ENCODE measurements at regions not wholly inside any gene's neighbourhood (a gene's known extent, or its start where the extent isn't known, plus 50 kb on each side); places are given as distances from the start of the nearest gene placed in this dataset.

DNA sequence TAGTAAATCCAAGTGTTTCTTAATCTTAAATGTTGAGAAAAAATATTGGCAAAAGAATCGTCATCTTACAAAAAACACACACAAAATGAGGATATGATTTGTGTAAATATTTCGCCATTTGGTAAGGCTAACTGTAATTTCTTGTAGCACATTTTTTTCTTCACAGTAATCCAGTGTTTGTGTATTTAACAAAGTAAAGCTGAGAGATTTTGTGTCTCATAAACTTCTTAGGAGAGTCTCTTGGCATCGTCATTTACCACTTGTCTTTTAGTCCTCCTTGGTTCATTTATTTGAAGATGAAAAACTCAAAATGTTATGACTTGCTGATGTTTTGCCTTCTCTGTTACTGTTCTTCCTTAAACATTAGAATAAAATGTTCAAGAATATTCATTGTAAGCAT is 326.7 kb upstream of the PITX2 start:
- no peaks in the 10 kb centered on the region for H3K79me2 ChIP-seq (ENCODE audit: control insufficient read depth, insufficient read depth, low read length)
- no peak for FAIRE-seq
- WGBS (ENCODE audit: insufficient coverage, insufficient replicate concordance, low lambda C conversion rate, missing lambda C conversion rate), result 3% methylated on average over 3 of the region's 3 CpGs
- H3K27me3 ChIP-seq (replicated peaks in 1 of 2; ENCODE audit: control insufficient read depth in 2 of 2, insufficient read depth in 2 of 2, low read length in 1 of 2), result no peaks in the 10 kb centered on the region
- no peak for TF ChIP-seq STAT3 (IDR thresholded peaks at IDR 0.05; ENCODE audit: low read depth, low read length)
- no peak for TF ChIP-seq EED (IDR thresholded peaks at IDR 0.05; ENCODE audit: low read depth)
- no peak for TF ChIP-seq POLR2A (IDR thresholded peaks at IDR 0.05; ENCODE audit: low read depth, low read length)
- no peak for TF ChIP-seq RB1 (IDR thresholded peaks at IDR 0.05; ENCODE audit: borderline replicate concordance)
- TF ChIP-seq KLF5 (IDR thresholded peaks at IDR 0.05; ENCODE audit: partially characterized antibody), result no peak
- TF ChIP-seq, protein P1, sequence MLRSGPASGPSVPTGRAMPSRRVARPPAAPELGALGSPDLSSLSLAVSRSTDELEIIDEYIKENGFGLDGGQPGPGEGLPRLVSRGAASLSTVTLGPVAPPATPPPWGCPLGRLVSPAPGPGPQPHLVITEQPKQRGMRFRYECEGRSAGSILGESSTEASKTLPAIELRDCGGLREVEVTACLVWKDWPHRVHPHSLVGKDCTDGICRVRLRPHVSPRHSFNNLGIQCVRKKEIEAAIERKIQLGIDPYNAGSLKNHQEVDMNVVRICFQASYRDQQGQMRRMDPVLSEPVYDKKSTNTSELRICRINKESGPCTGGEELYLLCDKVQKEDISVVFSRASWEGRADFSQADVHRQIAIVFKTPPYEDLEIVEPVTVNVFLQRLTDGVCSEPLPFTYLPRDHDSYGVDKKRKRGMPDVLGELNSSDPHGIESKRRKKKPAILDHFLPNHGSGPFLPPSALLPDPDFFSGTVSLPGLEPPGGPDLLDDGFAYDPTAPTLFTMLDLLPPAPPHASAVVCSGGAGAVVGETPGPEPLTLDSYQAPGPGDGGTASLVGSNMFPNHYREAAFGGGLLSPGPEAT (IDR thresholded peaks at IDR 0.05; ENCODE audit: low read depth), result no peak
- no peak overlapping the region for H3K9ac ChIP-seq (ENCODE audit: control insufficient read depth, insufficient read depth, low read length)
- in situ Hi-C loops (cut with MboI) (no loop called here), intact Hi-C loops (cut with micrococcal nuclease; ENCODE audit: unreplicated experiment) (no loop called here)
- no peaks in the 10 kb centered on the region for H3K36me3 ChIP-seq (ENCODE audit: control insufficient read depth in 2 of 2, insufficient read depth in 2 of 2, low read length in 1 of 2)
- no peak overlapping the region for H3K4me3 ChIP-seq
- POLR2A ChIA-PET, result no interaction called here
- BruUV-seq (replicated peaks), result no TSS peak
- DNase-seq (ENCODE audit: low read depth, low spot score), result no peak
- no peak overlapping the region for H3K4me2 ChIP-seq (ENCODE audit: control insufficient read depth, insufficient read depth)
- SMC1A ChIA-PET (ENCODE audit: uncharacterized antibody, unreplicated experiment), result no interaction called here
- H3K27ac ChIP-seq (ENCODE audit: control insufficient read depth, insufficient read depth), result no peak overlapping the region
- no peaks in the 10 kb centered on the region for H4K20me1 ChIP-seq (ENCODE audit: control insufficient read depth, insufficient read depth)
- no peaks in the 10 kb centered on the region for H3K4me1 ChIP-seq (ENCODE audit: control insufficient read depth, insufficient read depth, low read length)
- H3K9me3 ChIP-seq (replicated peaks; ENCODE audit: control insufficient read depth, insufficient read depth, low read length), result no peaks in the 10 kb centered on the region
- RAD21 ChIA-PET (ENCODE audit: unreplicated experiment), result no interaction called here
- CTCF ChIA-PET, result interaction anchor here (1.2 to 2.0 kb wide), 2 partner anchors 9 to 12 kb away, joined by 3 to 5 read pairs; no protein-coding TSS in a partner anchor
- no peak overlapping the region for H2AFZ ChIP-seq (ENCODE audit: control insufficient read depth, low read depth, low read length)
- no peak for ATAC-seq

DNA sequence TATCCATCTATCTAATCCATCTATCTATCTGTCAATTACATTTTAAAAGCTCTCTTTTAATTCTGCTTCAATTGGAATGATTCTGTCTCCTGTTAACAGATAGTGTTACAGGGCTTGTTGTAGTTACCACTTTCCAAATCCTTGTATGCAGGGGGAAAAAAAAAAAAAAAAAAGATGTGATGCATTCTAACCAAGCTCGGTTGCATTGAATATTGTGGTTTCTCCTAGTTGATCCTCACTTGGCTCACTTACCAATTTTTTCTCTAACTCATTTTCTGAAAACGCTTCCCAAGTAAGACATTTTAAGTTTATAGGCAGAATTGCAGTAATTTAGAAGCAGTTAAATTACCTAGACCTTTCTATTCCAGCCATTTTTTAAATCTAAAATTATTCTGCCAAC is 327.9 kb upstream of the PITX2 start:
- CTCF ChIA-PET, result interaction anchor here (0.6 to 2.0 kb wide), 2 partner anchors 8 to 316 kb away, joined by 3 to 5 read pairs; no protein-coding TSS in a partner anchor
- SMC1A ChIA-PET (ENCODE audit: uncharacterized antibody, unreplicated experiment), result interaction anchor here (0.8 kb wide), 1 partner anchor 23 kb away, joined by 3 read pairs; no protein-coding TSS in a partner anchor
- no peaks in the 10 kb centered on the region for H3K4me1 ChIP-seq (ENCODE audit: control insufficient read depth, insufficient read depth, low read length)
- no peaks in the 10 kb centered on the region for H3K79me2 ChIP-seq (ENCODE audit: control insufficient read depth, insufficient read depth, low read length)
- POLR2A ChIA-PET, result no interaction called here
- FAIRE-seq, result no peak
- H3K27ac ChIP-seq (ENCODE audit: control insufficient read depth, insufficient read depth), result no peak overlapping the region
- no peaks in the 10 kb centered on the region for H3K9me3 ChIP-seq (replicated peaks; ENCODE audit: control insufficient read depth, insufficient read depth, low read length)
- no peak overlapping the region for H3K9ac ChIP-seq (ENCODE audit: control insufficient read depth, insufficient read depth, low read length)
- no peak overlapping the region for H3K4me2 ChIP-seq (ENCODE audit: control insufficient read depth, insufficient read depth)
- ATAC-seq, result no peak
- no peaks in the 10 kb centered on the region for H3K27me3 ChIP-seq (replicated peaks in 1 of 2; ENCODE audit: control insufficient read depth in 2 of 2, insufficient read depth in 2 of 2, low read length in 1 of 2)
- H3K36me3 ChIP-seq (ENCODE audit: control insufficient read depth in 2 of 2, insufficient read depth in 2 of 2, low read length in 1 of 2), result no peaks in the 10 kb centered on the region
- no peak overlapping the region for H3K4me3 ChIP-seq
- no peak overlapping the region for H2AFZ ChIP-seq (ENCODE audit: control insufficient read depth, low read depth, low read length)
- no TSS peak for BruUV-seq (replicated peaks)
- DNase-seq (ENCODE audit: low read depth, low spot score), result no peak
- intact Hi-C loops (cut with micrococcal nuclease; ENCODE audit: unreplicated experiment), result no loop called here
- H4K20me1 ChIP-seq (ENCODE audit: control insufficient read depth, insufficient read depth), result no peaks in the 10 kb centered on the region
- WGBS (ENCODE audit: insufficient coverage, insufficient replicate concordance, low lambda C conversion rate, missing lambda C conversion rate), result 0% methylated on average over 2 of the region's 2 CpGs
- RAD21 ChIA-PET (ENCODE audit: unreplicated experiment), result no interaction called here
- in situ Hi-C loops (cut with MboI), result no loop called here
- TF ChIP-seq, protein P2, sequence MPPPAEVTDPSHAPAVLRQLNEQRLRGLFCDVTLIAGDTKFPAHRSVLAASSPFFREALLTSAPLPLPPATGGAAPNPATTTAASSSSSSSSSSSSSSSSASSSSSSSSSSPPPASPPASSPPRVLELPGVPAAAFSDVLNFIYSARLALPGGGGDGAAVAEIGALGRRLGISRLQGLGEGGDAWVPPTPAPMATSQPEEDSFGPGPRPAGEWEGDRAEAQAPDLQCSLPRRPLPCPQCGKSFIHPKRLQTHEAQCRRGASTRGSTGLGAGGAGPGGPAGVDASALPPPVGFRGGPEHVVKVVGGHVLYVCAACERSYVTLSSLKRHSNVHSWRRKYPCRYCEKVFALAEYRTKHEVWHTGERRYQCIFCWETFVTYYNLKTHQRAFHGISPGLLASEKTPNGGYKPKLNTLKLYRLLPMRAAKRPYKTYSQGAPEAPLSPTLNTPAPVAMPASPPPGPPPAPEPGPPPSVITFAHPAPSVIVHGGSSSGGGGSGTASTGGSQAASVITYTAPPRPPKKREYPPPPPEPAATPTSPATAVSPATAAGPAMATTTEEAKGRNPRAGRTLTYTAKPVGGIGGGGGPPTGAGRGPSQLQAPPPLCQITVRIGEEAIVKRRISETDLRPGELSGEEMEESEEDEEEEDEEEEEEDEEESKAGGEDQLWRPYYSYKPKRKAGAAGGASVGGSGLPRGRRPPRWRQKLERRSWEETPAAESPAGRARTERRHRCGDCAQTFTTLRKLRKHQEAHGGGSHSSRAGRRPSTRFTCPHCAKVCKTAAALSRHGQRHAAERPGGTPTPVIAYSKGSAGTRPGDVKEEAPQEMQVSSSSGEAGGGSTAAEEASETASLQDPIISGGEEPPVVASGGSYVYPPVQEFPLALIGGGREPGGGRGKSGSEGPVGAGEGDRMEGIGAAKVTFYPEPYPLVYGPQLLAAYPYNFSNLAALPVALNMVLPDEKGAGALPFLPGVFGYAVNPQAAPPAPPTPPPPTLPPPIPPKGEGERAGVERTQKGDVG (CRISPR knock-in tag; IDR thresholded peaks at IDR 0.05), result no peak
- TF ChIP-seq, protein P3, sequence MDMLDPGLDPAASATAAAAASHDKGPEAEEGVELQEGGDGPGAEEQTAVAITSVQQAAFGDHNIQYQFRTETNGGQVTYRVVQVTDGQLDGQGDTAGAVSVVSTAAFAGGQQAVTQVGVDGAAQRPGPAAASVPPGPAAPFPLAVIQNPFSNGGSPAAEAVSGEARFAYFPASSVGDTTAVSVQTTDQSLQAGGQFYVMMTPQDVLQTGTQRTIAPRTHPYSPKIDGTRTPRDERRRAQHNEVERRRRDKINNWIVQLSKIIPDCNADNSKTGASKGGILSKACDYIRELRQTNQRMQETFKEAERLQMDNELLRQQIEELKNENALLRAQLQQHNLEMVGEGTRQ (IDR thresholded peaks at IDR 0.05; ENCODE audit: borderline replicate concordance, low read depth, low read length), result no peak
